Right lobe of liver (tissue), 4 donors: ENCODE measurements at regions not wholly inside any gene's neighbourhood (a gene's known extent, or its start where the extent isn't known, plus 50 kb on each side); places are given as distances from the start of the nearest gene placed in this dataset.

Source experiments
- CTCF ChIP-seq, 4 donors: fragments of 200-600 bp in 3 of 4; fragments of 450-650 bp in 1 of 4; IDR thresholded peaks; one replicate each; pipeline versions ENCODE4 v1.5.1 to v1.8.0; 2016 to 2022; ENCODE audit warnings: antibody characterized with exemption in 4 of 4, mild to moderate bottlenecking in 2 of 4
- POLR2A ChIP-seq: fragments of 450-650 bp; IDR thresholded peaks from one replicate; pipeline ENCODE4 v1.6.1; 2017; ENCODE audit warnings: antibody characterized with exemption, mild to moderate bottlenecking
- donor health status: DM: no; HTN: no; CAD: no.
- donor health status: DM: no; HTN: no; CAD: no.
- donor health status: DM: no; HTN: yes; CAD: no.

GRCh38 chr11:69219991-69220390 lies 64.3 kb downstream of the SMIM38 start:
- no peak for TF ChIP-seq CTCF (IDR thresholded peaks at IDR 0.05)
- no peak for TF ChIP-seq POLR2A
